Caco-2 (cell line): ENCODE measurements at regions not wholly inside any gene's neighbourhood (a gene's known extent, or its start where the extent isn't known, plus 50 kb on each side); places are given as distances from the start of the nearest gene placed in this dataset.

Experiments
- BruUV-seq: library from RNA; stranded (reverse); fragments of 400-500 nt; replicated peaks from 2 replicates; lab custom pipeline; 2021; lab: Mats Ljungman, UMichigan
- CTCF ChIA-PET: fragments of 300-600 bp; sonication (Branson Sonifier 250); formaldehyde crosslinking; loops from one replicate; lab custom pipeline; 2022; ENCODE audit warnings: antibody characterized with exemption; lab: Charles Lee
- POLR2A ChIA-PET: fragments of 300-600 bp; sonication (Branson Sonifier 250); formaldehyde crosslinking; loops from one replicate; lab custom pipeline; 2022; ENCODE audit warnings: antibody characterized with exemption; lab: Charles Lee
- DNase-seq, 2 experiments: peaks; one replicate each; pipeline versions ENCODE4 v3.0.0 to v3.0.0-alpha.2; 2020 to 2022
- H3K27me3 ChIP-seq: replicated peaks from 2 replicates; pipeline ENCODE4 v1.6.0; 2011; ENCODE audit warnings: low read length; ENCODE audit not compliant: control insufficient read depth, insufficient read depth
- H3K36me3 ChIP-seq: 2 replicates; pipeline ENCODE4 v1.5.1; 2011; ENCODE audit warnings: low read length; ENCODE audit not compliant: control insufficient read depth, insufficient read depth
- H3K4me1 ChIP-seq: fragments of 250-450 bp; sonication (Bioruptor Pico); 2 replicates; pipeline ENCODE4 v1.5.1; 2020; ENCODE audit warnings: mild to moderate bottlenecking
- H3K4me3 ChIP-seq: 2 replicates; pipeline ENCODE4 v1.5.1; 2011; ENCODE audit warnings: low read depth, mild to moderate bottlenecking, control low read depth, low read length
- H3K9me3 ChIP-seq: fragments of 250-450 bp; sonication (Bioruptor Pico); 2 replicates; pipeline ENCODE4 v1.5.1; 2020; ENCODE audit warnings: mild to moderate bottlenecking, moderate library complexity
- H3K27ac Mint-ChIP-seq: one replicate; pipeline ENCODE4 v1.8.0; 2022; ENCODE audit warnings: mixed read lengths; ENCODE audit not compliant: unreplicated experiment
- H3K27me3 Mint-ChIP-seq: one replicate; pipeline ENCODE4 v1.8.0; 2022; ENCODE audit warnings: mixed read lengths; ENCODE audit not compliant: insufficient read depth, unreplicated experiment
- H3K36me3 Mint-ChIP-seq: one replicate; pipeline ENCODE4 v1.8.0; 2022; ENCODE audit warnings: mild to moderate bottlenecking, mixed read lengths; ENCODE audit not compliant: insufficient read depth, unreplicated experiment
- H3K4me1 Mint-ChIP-seq: one replicate; pipeline ENCODE4 v1.8.0; 2022; ENCODE audit warnings: low read depth, mixed read lengths; ENCODE audit not compliant: unreplicated experiment
- H3K4me3 Mint-ChIP-seq: one replicate; pipeline ENCODE4 v1.8.0; 2022; ENCODE audit warnings: mild to moderate bottlenecking, moderate library complexity, mixed read lengths; ENCODE audit not compliant: unreplicated experiment
- H3K9me3 Mint-ChIP-seq: one replicate; pipeline ENCODE4 v1.8.0; 2022; ENCODE audit warnings: mixed read lengths; ENCODE audit not compliant: unreplicated experiment
- intact Hi-C: fragments of 100-400 bp; cut with micrococcal nuclease; formaldehyde crosslinking; loops from one replicate; pipeline ENCODE4 v1.10.0; 2022; ENCODE audit not compliant: unreplicated experiment
- TF ChIP-seq, protein P1 (sequence below), 2 experiments: fragments of 200-600 bp in 1 of 2; IDR thresholded peaks; 1 replicate in 1 of 2; 2 replicates in 1 of 2; pipeline versions ENCODE4 v1.5.1 to v1.8.0; 2011 to 2022; ENCODE audit warnings: antibody characterized with exemption in 1 of 2, control low read depth in 1 of 2, inconsistent platforms in 1 of 2, low read depth in 1 of 2, low read length in 1 of 2, mild to moderate bottlenecking in 1 of 2, moderate library complexity in 1 of 2; ENCODE audit not compliant: insufficient read depth in 1 of 2, severe bottlenecking in 1 of 2, unreplicated experiment in 1 of 2

DNA sequence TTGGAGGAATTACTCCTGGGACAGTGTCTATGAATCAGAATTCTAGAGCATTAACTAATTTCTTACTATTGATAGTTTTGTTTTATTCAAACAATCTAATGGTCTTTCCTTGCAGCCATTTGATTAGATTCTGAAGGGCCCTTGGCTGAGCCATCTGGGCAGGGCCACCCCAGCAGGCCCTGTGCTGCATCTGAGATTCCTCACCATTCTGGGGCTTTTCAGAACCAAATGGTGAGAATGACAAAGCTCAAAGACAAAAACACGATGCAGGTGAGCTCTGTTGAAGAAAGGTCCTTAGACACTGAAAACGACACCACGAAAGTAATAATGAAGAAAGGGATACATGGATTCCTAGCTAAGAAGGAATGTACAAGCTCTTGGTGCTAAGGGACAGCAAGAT lies 321.0 kb upstream of the IRX4 start:
- BruUV-seq = no TSS peak

DNA sequence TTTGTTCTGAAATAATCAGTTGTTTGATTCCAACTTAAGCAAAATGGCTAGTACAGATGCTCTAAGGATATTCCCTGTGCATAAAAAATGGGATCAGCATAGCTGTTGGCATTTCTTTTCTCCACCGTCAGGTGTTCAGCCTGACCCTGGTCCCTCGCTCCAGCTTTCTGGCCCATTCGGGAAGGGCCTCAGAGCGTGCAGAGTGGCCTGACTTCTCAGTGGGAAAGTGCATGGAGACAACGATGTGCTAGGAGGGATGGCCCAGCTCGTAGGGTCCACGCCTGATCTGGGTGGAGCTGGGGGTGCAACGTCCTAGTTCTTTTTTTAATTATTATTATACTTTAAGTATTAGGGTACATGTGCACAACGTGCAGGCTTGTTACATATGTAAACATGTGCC lies 319.1 kb upstream of the IRX4 start:
- CTCF ChIA-PET = no interaction called here
- H3K4me3 Mint-ChIP-seq = no peak overlapping the region

More for the DNA sequence above, 321.0 kb upstream of the IRX4 start:
- Histone ChIP-seq H3K27me3 (no peaks in the 10 kb centered on the region), H3K4me1 (no peaks in the 10 kb centered on the region), H3K9me3 (no peaks in the 10 kb centered on the region), H3K4me3 (no peak overlapping the region), H3K36me3 (no peaks in the 10 kb centered on the region)
- H3K27me3 Mint-ChIP-seq = peaks cover 11% of the 10 kb centered on the region
- CTCF ChIA-PET = no interaction called here
- H3K9me3 Mint-ChIP-seq = no peaks in the 10 kb centered on the region
- no peak overlapping the region for H3K4me3 Mint-ChIP-seq
- no peak for DNase-seq
- H3K27ac Mint-ChIP-seq = no peak overlapping the region
- H3K4me1 Mint-ChIP-seq = no peaks in the 10 kb centered on the region
- POLR2A ChIA-PET = no interaction called here
- no peaks in the 10 kb centered on the region for H3K36me3 Mint-ChIP-seq
- TF ChIP-seq, protein P1, sequence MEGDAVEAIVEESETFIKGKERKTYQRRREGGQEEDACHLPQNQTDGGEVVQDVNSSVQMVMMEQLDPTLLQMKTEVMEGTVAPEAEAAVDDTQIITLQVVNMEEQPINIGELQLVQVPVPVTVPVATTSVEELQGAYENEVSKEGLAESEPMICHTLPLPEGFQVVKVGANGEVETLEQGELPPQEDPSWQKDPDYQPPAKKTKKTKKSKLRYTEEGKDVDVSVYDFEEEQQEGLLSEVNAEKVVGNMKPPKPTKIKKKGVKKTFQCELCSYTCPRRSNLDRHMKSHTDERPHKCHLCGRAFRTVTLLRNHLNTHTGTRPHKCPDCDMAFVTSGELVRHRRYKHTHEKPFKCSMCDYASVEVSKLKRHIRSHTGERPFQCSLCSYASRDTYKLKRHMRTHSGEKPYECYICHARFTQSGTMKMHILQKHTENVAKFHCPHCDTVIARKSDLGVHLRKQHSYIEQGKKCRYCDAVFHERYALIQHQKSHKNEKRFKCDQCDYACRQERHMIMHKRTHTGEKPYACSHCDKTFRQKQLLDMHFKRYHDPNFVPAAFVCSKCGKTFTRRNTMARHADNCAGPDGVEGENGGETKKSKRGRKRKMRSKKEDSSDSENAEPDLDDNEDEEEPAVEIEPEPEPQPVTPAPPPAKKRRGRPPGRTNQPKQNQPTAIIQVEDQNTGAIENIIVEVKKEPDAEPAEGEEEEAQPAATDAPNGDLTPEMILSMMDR (IDR thresholded peaks at IDR 0.05; ENCODE audit: insufficient read depth in 1 of 2, low read depth in 1 of 2, low read length in 1 of 2, severe bottlenecking in 1 of 2, unreplicated experiment in 1 of 2) = no peak
- intact Hi-C loops = no loop called here

DNA sequence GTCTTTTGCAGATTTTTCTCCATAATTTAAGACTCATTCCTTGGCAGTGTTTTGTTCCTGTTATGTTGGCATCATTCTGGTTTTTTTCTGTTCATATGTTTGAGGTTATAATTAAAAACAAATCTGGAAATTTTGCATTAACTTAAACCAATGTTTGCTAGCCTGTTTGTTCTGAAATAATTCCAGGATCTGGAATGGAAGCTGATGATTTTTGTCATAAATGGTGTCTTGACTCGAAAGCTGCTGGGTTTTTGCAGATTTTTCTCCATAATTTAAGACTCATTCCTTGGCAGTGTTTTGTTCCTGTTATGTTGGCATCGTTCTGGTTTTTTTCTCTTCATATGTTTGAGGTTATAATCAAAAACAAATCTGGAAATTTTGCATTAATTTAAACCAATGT lies 318.7 kb upstream of the IRX4 start:
- Mint-ChIP-seq H3K27me3 (peaks cover 16% of the 10 kb centered on the region), H3K27ac (no peak overlapping the region), H3K36me3 (no peaks in the 10 kb centered on the region), H3K9me3 (peaks cover under 1% of the 10 kb centered on the region), H3K4me3 (no peak overlapping the region), H3K4me1 (no peaks in the 10 kb centered on the region)
- H3K9me3 ChIP-seq = no peaks in the 10 kb centered on the region
- TF ChIP-seq, protein P1 (IDR thresholded peaks at IDR 0.05; ENCODE audit: insufficient read depth in 1 of 2, low read depth in 1 of 2, low read length in 1 of 2, severe bottlenecking in 1 of 2, unreplicated experiment in 1 of 2) = no peak
- H3K27me3 ChIP-seq = no peaks in the 10 kb centered on the region
- BruUV-seq = no TSS peak
- CTCF ChIA-PET = no interaction called here
- intact Hi-C loops = no loop called here
- DNase-seq = no peak
- H3K36me3 ChIP-seq = no peaks in the 10 kb centered on the region
- no peak overlapping the region for H3K4me3 ChIP-seq
- no peaks in the 10 kb centered on the region for H3K4me1 ChIP-seq
- POLR2A ChIA-PET = no interaction called here

More for the DNA sequence above, 319.1 kb upstream of the IRX4 start:
- no peak for DNase-seq
- POLR2A ChIA-PET = no interaction called here
- Mint-ChIP-seq H3K27me3 (peaks cover 17% of the 10 kb centered on the region), H3K9me3 (no peaks in the 10 kb centered on the region), H3K4me1 (no peaks in the 10 kb centered on the region), H3K36me3 (no peaks in the 10 kb centered on the region), H3K27ac (no peak overlapping the region)
- TF ChIP-seq, protein P1 (IDR thresholded peaks at IDR 0.05; ENCODE audit: insufficient read depth in 1 of 2, low read depth in 1 of 2, low read length in 1 of 2, severe bottlenecking in 1 of 2, unreplicated experiment in 1 of 2) = no peak
- no peaks in the 10 kb centered on the region for H3K9me3 ChIP-seq
- no TSS peak for BruUV-seq
- H3K27me3 ChIP-seq = no peaks in the 10 kb centered on the region
- H3K4me1 ChIP-seq = no peaks in the 10 kb centered on the region
- no peaks in the 10 kb centered on the region for H3K36me3 ChIP-seq
- no peak overlapping the region for H3K4me3 ChIP-seq
- intact Hi-C loops = no loop called here
